ENCODE measurements at regions not wholly inside any gene's neighbourhood (a gene's known extent, or its start where the extent isn't known, plus 50 kb on each side); places are given as distances from the start of the nearest gene placed in this dataset.

- Histone ChIP-seq H3K4me1 (ENCODE audit: insufficient read depth, low read length) (no peaks in the 10 kb centered on the region), H3K9me3 (ENCODE audit: low read length) (no peaks in the 10 kb centered on the region), H3K27ac (ENCODE audit: low read depth, low read length) (no peak overlapping the region), H3K27me3 (ENCODE audit: insufficient read depth, low read length, poor library complexity, severe bottlenecking) (no peaks in the 10 kb centered on the region), H3K36me3 (ENCODE audit: insufficient read depth, low read length) (no peaks in the 10 kb centered on the region), H3K4me3 (ENCODE audit: low read length) (no peak overlapping the region)
- Mint-ChIP-seq H3K27ac (no peak overlapping the region), H3K4me3 (no peak overlapping the region), H3K36me3 (no peaks in the 10 kb centered on the region), H3K9me3 (peaks cover 2 to 14% (median 7%) of the 10 kb centered on the region in 5 donors), H3K4me1 (no peaks in the 10 kb centered on the region), H3K27me3 (no peaks in the 10 kb centered on the region)
- no peak for DNase-seq
- ChIA-PET POLR2A (no interaction called here), CTCF (no interaction called here)
These were observed 1112.7 kb downstream of the PDHA2 start for GRCh38 chr4:96952610-96953009.

- Histone ChIP-seq H3K27me3 (ENCODE audit: insufficient read depth, low read length, poor library complexity, severe bottlenecking) (no peaks in the 10 kb centered on the region), H3K36me3 (ENCODE audit: insufficient read depth, low read length) (no peaks in the 10 kb centered on the region), H3K9me3 (ENCODE audit: low read length) (no peaks in the 10 kb centered on the region), H3K27ac (ENCODE audit: low read depth, low read length) (no peak overlapping the region), H3K4me3 (ENCODE audit: low read length) (no peak overlapping the region), H3K4me1 (ENCODE audit: insufficient read depth, low read length) (no peaks in the 10 kb centered on the region)
- Mint-ChIP-seq H3K27ac (no peak overlapping the region), H3K4me1 (no peaks in the 10 kb centered on the region), H3K9me3 (peaks cover 2 to 12% (median 7%) of the 10 kb centered on the region in 5 donors), H3K27me3 (no peaks in the 10 kb centered on the region), H3K36me3 (no peaks in the 10 kb centered on the region), H3K4me3 (no peak overlapping the region)
- CTCF ChIA-PET: no interaction called here
- POLR2A ChIA-PET: no interaction called here
- DNase-seq: no peak
These were observed 1115.3 kb downstream of the PDHA2 start for GRCh38 chr4:96955226-96955625.

GRCh38 chr4:96955691-96956090, 1115.8 kb downstream of the PDHA2 start:
- Histone ChIP-seq H3K4me3 (ENCODE audit: low read length) (no peak overlapping the region), H3K4me1 (ENCODE audit: insufficient read depth, low read length) (no peaks in the 10 kb centered on the region), H3K36me3 (ENCODE audit: insufficient read depth, low read length) (no peaks in the 10 kb centered on the region), H3K27me3 (ENCODE audit: insufficient read depth, low read length, poor library complexity, severe bottlenecking) (no peaks in the 10 kb centered on the region), H3K27ac (ENCODE audit: low read depth, low read length) (no peak overlapping the region), H3K9me3 (ENCODE audit: low read length) (no peaks in the 10 kb centered on the region)
- Mint-ChIP-seq H3K36me3 (no peaks in the 10 kb centered on the region), H3K9me3 (peaks cover 2 to 11% (median 7%) of the 10 kb centered on the region in 5 donors), H3K4me1 (no peaks in the 10 kb centered on the region), H3K4me3 (no peak overlapping the region), H3K27me3 (no peaks in the 10 kb centered on the region), H3K27ac (no peak overlapping the region)
- POLR2A ChIA-PET: no interaction called here
- no peak for DNase-seq
- CTCF ChIA-PET: no interaction called here

- H3K36me3 Mint-ChIP-seq: no peaks in the 10 kb centered on the region
These were observed 1129.6 kb downstream of the PDHA2 start for GRCh38 chr4:96969455-96969854.

GRCh38 chr4:96972920-96973319, 1133.0 kb downstream of the PDHA2 start:
- Histone ChIP-seq H3K36me3 (ENCODE audit: insufficient read depth, low read length) (no peaks in the 10 kb centered on the region), H3K27me3 (ENCODE audit: insufficient read depth, low read length, poor library complexity, severe bottlenecking) (no peaks in the 10 kb centered on the region), H3K4me1 (ENCODE audit: insufficient read depth, low read length) (no peaks in the 10 kb centered on the region), H3K27ac (ENCODE audit: low read depth, low read length) (no peak overlapping the region), H3K9me3 (ENCODE audit: low read length) (no peaks in the 10 kb centered on the region), H3K4me3 (ENCODE audit: low read length) (no peak overlapping the region)
- no peak for DNase-seq
- Mint-ChIP-seq H3K9me3 (peaks cover 2 to 13% (median 6%) of the 10 kb centered on the region in 5 donors), H3K4me1 (no peaks in the 10 kb centered on the region), H3K4me3 (no peak overlapping the region), H3K27ac (no peak overlapping the region), H3K27me3 (no peaks in the 10 kb centered on the region), H3K36me3 (no peaks in the 10 kb centered on the region)
- ChIA-PET POLR2A (no interaction called here), CTCF (no interaction called here)

More at GRCh38 chr4:96969455-96969854, 1129.6 kb downstream of the PDHA2 start:
- H3K4me1 Mint-ChIP-seq: no peaks in the 10 kb centered on the region
- Histone ChIP-seq H3K4me3 (ENCODE audit: low read length) (no peak overlapping the region), H3K4me1 (ENCODE audit: insufficient read depth, low read length) (no peaks in the 10 kb centered on the region), H3K27me3 (ENCODE audit: insufficient read depth, low read length, poor library complexity, severe bottlenecking) (no peaks in the 10 kb centered on the region), H3K9me3 (ENCODE audit: low read length) (no peaks in the 10 kb centered on the region), H3K36me3 (ENCODE audit: insufficient read depth, low read length) (no peaks in the 10 kb centered on the region), H3K27ac (ENCODE audit: low read depth, low read length) (no peak overlapping the region)
- H3K4me3 Mint-ChIP-seq: no peak overlapping the region
- no peaks in the 10 kb centered on the region for H3K27me3 Mint-ChIP-seq
- POLR2A ChIA-PET: no interaction called here
- H3K27ac Mint-ChIP-seq: no peak overlapping the region
- peaks cover 2 to 21% (median 7%) of the 10 kb centered on the region in 5 donors for H3K9me3 Mint-ChIP-seq
- no peak for DNase-seq
- CTCF ChIA-PET: no interaction called here

GRCh38 chr4:96974295-96974694, 1134.4 kb downstream of the PDHA2 start:
- no peaks in the 10 kb centered on the region for H3K36me3 ChIP-seq (ENCODE audit: insufficient read depth, low read length)
- no peak overlapping the region for H3K27ac Mint-ChIP-seq
- no peaks in the 10 kb centered on the region for H3K4me1 ChIP-seq (ENCODE audit: insufficient read depth, low read length)
- no peak overlapping the region for H3K4me3 Mint-ChIP-seq
- H3K27me3 ChIP-seq (ENCODE audit: insufficient read depth, low read length, poor library complexity, severe bottlenecking): no peaks in the 10 kb centered on the region
- no peaks in the 10 kb centered on the region for H3K9me3 ChIP-seq (ENCODE audit: low read length)
- no peaks in the 10 kb centered on the region for H3K36me3 Mint-ChIP-seq
- H3K27ac ChIP-seq (ENCODE audit: low read depth, low read length): no peak overlapping the region
- no peak for DNase-seq
- H3K9me3 Mint-ChIP-seq: peaks cover 3 to 13% (median 6%) of the 10 kb centered on the region in 5 donors
- ChIA-PET CTCF (no interaction called here), POLR2A (no interaction called here)
- H3K4me1 Mint-ChIP-seq: no peaks in the 10 kb centered on the region
- H3K4me3 ChIP-seq (ENCODE audit: low read length): no peak overlapping the region
- H3K27me3 Mint-ChIP-seq: no peaks in the 10 kb centered on the region

GRCh38 chr4:96983830-96984229, 1143.9 kb downstream of the PDHA2 start:
- Histone ChIP-seq H3K27me3 (ENCODE audit: insufficient read depth, low read length, poor library complexity, severe bottlenecking) (no peaks in the 10 kb centered on the region), H3K4me1 (ENCODE audit: insufficient read depth, low read length) (no peaks in the 10 kb centered on the region), H3K4me3 (ENCODE audit: low read length) (no peak overlapping the region), H3K9me3 (ENCODE audit: low read length) (no peaks in the 10 kb centered on the region), H3K27ac (ENCODE audit: low read depth, low read length) (no peak overlapping the region), H3K36me3 (ENCODE audit: insufficient read depth, low read length) (no peaks in the 10 kb centered on the region)
- H3K36me3 Mint-ChIP-seq: no peaks in the 10 kb centered on the region
- H3K27ac Mint-ChIP-seq: no peak overlapping the region
- peaks cover 0 to 19% (median 5%) of the 10 kb centered on the region in 5 donors for H3K9me3 Mint-ChIP-seq
- H3K4me1 Mint-ChIP-seq: no peaks in the 10 kb centered on the region
- no peak overlapping the region for H3K4me3 Mint-ChIP-seq
- POLR2A ChIA-PET: no interaction called here
- CTCF ChIA-PET: no interaction called here
- no peak for DNase-seq
- no peaks in the 10 kb centered on the region for H3K27me3 Mint-ChIP-seq

GRCh38 chr4:96986816-96987215, 1146.9 kb downstream of the PDHA2 start:
- POLR2A ChIA-PET: no interaction called here
- CTCF ChIA-PET: no interaction called here
- no peak for DNase-seq
- Histone ChIP-seq H3K27me3 (ENCODE audit: insufficient read depth, low read length, poor library complexity, severe bottlenecking) (no peaks in the 10 kb centered on the region), H3K27ac (ENCODE audit: low read depth, low read length) (no peak overlapping the region), H3K36me3 (ENCODE audit: insufficient read depth, low read length) (no peaks in the 10 kb centered on the region), H3K4me3 (ENCODE audit: low read length) (no peak overlapping the region), H3K9me3 (ENCODE audit: low read length) (no peaks in the 10 kb centered on the region), H3K4me1 (ENCODE audit: insufficient read depth, low read length) (no peaks in the 10 kb centered on the region)
- Mint-ChIP-seq H3K9me3 (peaks cover 0 to 18% (median 3%) of the 10 kb centered on the region in 5 donors), H3K4me3 (no peak overlapping the region), H3K27me3 (no peaks in the 10 kb centered on the region), H3K27ac (no peak overlapping the region), H3K4me1 (no peaks in the 10 kb centered on the region), H3K36me3 (no peaks in the 10 kb centered on the region)

- CTCF ChIA-PET: no interaction called here
- Histone ChIP-seq H3K36me3 (ENCODE audit: insufficient read depth, low read length) (no peaks in the 10 kb centered on the region), H3K27ac (ENCODE audit: low read depth, low read length) (no peak overlapping the region), H3K27me3 (ENCODE audit: insufficient read depth, low read length, poor library complexity, severe bottlenecking) (no peaks in the 10 kb centered on the region), H3K4me3 (ENCODE audit: low read length) (no peak overlapping the region), H3K9me3 (ENCODE audit: low read length) (no peaks in the 10 kb centered on the region), H3K4me1 (ENCODE audit: insufficient read depth, low read length) (no peaks in the 10 kb centered on the region)
- no peak for DNase-seq
- Mint-ChIP-seq H3K27ac (no peak overlapping the region), H3K4me1 (no peaks in the 10 kb centered on the region), H3K27me3 (no peaks in the 10 kb centered on the region), H3K36me3 (no peaks in the 10 kb centered on the region), H3K4me3 (no peak overlapping the region), H3K9me3 (peaks cover 0 to 18% (median 0%) of the 10 kb centered on the region in 5 donors)
- POLR2A ChIA-PET: no interaction called here
These were observed 1151.2 kb downstream of the PDHA2 start for GRCh38 chr4:96991083-96991482.

Data from CD8-positive, alpha-beta memory T cell (primary cell).